ENCODE measurements at regions not wholly inside any gene's neighbourhood (a gene's known extent, or its start where the extent isn't known, plus 50 kb on each side); places are given as distances from the start of the nearest gene placed in this dataset.

DNA sequence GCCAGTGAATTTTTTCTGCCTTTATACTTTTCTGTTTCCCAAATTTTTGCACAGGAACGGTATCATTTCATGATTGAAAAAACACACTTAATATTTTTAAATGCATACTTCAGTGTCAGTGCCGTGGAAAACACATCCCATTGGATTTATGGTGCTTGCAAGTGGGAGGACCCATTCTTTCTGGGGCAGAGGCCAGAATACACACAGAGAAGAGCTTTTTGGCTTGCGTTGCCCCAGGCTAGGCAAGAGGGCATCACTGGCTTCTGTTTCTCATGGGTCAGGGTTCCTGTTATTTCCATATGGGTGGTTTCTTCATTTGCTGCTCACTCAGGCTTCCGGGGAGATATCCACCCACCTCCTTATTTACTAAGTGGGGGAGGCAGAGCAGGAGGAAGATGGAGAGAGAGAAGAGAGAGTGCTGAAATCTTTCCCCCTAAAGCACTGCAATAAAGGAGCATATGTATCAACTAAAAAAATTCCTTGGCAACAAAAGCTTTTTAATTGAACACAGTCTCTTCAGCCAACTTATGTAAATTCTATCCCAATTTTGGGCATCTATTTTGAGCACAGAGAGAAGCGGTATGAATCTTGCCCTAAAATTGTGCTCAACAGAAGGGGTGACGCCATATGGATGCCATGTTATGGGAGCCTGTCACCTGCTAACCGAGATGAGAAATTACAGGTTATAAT lies 66.0 kb upstream of the KIRREL3 start:
- DNase-seq (ENCODE audit: low spot score), result no peak

DNA sequence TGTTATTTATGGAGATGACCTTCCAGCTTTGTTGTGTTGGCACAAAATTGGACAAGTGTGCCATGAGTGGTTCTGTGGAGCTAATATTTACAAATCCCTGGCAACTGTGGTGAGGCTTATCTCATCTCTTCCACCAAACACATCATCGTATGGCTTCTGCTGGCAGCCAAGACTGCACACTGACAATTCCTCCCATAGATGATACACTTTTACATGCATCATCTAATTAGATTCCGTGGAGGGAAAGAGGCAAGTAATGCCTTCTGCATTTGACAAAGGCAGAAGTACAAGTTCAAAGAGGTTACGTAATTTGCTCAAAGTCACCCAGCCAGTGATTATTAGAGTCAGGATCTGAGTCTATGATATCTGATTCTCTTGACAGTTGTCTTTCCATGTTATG lies 62.7 kb upstream of the KIRREL3 start:
- no peak for DNase-seq (ENCODE audit: low spot score)

DNA sequence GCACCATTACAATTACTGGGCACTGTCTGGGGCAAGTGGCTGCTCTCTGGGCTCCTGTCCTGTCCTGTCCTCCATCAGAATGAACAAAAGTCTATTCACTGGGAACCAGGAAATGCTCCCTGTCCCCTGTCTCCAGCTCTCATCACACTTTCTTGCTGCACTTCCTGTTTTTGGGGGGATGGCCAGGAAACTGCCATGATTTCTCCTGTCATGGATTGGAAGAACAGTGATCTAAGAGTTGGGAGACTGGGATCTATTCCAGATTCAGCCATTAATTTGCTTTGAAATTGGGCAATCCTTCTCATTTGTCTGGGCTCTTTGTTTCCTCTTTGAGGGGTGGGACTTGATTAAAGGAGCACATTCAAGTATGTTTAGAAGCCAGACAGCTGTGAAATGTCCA lies 61.4 kb upstream of the KIRREL3 start:
- DNase-seq (ENCODE audit: low spot score), result no peak

DNA sequence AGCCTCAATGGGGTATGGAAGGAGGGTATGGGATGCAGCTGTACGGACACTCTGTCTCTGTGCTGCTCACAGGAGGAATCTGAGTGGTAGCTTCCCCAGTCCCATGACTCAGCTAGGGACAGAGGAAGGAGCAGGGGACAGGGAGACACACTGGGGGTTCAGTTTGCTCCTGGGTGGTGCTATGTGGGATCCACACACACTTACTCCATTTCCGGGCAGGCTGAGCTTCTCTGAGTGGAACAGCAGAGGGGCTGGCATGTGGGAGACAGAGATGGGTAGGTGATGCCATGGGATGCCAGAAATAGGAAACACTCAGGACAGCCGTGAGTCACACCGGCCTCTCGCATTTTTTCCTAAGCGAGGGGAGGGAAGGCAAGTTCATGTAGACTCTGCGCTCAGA lies 59.2 kb upstream of the KIRREL3 start:
- DNase-seq (ENCODE audit: low spot score), result no peak

DNA sequence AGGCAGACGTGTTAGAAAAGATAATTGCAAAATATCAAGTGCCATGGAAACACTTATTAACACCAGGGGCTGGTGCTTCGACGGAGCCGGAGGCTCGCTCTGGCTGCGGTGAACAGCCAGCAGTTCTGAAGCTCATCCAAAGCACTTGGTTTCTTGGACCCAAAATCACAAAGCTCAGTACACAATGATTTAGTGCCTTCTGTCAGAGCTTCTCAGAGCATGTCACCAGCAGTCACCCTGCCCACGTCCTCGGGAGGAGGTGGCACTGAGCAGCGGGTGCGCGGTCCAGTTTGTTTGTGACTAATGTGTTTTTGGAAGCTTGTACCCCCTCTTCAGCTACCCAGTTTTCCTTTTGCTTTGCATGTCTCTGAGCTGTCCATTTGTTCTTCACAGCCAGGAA lies 58.7 kb upstream of the KIRREL3 start:
- DNase-seq (ENCODE audit: low spot score), result no peak

DNA sequence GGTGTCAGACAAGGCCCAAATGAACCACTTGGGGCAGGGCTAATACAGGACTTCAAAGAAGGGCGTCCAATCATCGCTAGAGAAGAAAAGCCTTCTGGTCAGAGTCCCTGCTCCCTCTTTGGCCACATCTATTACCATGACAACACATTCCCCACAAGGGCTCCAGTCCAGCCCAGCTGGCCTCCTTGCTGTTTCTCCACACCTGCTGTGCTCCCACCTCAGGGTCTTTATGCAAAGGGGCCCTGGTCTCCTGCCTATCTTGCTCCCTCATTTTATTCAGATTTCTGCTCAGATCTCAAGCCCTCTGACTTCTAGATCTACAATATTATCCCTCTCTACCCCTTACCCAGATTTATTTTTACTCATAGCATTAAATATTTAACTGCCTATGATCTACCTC lies 58.0 kb upstream of the KIRREL3 start:
- no peak for DNase-seq (ENCODE audit: low spot score)

DNA sequence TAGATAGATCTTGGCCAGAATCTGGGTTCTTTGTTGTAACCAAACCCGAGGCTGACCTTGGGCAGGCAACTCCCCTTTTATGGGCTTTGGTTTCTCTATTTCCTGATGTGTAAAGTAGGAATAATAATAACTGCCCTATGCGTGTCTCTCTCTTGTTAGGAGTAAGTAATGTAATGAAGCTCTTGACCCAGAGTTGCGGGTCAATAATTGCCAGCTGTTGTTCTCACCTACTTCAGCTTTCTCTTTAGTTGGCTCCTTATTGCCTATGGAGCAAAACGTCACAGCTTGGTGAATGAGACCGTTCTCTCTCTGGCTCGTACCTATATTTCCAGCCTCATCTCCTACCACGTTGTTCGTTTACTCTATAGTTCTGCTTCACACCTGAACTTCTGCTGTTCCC lies 56.6 kb upstream of the KIRREL3 start:
- no peak for DNase-seq (ENCODE audit: low spot score)

DNA sequence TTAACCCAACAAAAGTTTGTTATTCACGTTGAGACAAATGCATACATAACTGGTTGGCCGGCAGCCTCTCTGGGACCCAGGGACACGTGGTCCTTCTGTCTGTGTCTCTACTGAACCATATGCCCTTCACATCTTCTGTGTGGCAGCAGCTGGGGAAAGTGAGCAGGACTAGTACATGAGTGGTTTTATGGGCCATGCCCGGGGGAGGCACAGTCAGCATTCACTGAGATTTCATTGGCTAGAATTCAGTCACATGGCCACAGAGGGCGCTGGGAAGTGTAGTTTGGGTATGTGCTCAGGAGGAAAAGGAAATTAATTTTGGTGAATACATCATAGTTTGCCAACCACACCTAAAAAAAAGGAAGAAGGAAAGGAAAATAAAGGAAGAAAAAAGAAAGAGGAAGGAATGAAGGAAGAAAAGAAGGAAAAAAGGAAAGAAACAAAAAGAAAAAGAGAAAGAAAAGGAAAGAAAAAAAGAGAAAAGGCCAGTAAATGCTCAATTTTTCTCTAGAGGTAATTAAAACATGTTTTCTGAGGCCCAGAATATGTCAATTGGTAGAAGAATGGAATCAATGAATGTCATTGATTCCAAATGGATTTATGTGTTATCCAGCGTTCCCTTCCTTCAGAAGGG lies 55.9 kb upstream of the KIRREL3 start:
- DNase-seq (ENCODE audit: low spot score), result no peak

DNA sequence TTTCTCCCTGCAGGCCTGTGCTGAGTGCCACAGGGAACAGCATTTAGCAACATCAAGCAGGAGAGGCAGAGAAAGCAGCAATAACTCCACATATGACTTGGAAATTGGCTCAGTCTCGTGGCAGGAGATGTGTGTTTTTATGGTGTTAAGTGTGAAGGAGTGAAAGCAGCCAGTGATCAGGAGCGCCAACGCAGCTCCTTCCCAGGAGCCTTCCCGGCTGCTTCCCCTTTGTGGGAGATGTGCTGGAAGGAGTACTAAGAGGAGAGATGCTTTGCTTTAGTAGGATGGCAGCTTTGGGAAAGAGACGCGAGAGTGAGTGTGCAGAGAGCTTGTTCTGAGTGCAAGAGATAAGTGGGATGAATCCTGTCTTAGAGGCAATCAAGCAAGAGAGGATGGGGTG lies 54.7 kb upstream of the KIRREL3 start:
- no peak for DNase-seq (ENCODE audit: low spot score)

DNA sequence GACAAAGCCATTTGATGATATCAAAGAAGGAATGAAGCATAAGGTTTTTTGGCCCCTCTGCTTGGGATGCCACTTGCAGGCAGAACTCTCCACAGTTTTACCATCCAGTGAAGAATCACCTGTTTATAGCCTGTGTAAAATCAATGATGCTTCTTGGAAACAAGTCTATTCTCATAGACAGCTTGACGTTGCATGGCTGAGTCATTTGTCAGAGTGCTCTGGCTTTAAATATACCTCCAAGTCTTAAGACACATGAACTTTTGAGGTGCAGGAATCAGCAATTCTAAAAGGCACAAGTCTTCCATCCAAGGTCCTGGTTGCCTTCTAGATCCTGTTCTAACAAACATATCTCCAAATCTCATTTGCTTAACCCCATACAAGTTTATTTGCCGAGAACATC lies 53.6 kb upstream of the KIRREL3 start:
- DNase-seq (ENCODE audit: low spot score), result no peak

DNA sequence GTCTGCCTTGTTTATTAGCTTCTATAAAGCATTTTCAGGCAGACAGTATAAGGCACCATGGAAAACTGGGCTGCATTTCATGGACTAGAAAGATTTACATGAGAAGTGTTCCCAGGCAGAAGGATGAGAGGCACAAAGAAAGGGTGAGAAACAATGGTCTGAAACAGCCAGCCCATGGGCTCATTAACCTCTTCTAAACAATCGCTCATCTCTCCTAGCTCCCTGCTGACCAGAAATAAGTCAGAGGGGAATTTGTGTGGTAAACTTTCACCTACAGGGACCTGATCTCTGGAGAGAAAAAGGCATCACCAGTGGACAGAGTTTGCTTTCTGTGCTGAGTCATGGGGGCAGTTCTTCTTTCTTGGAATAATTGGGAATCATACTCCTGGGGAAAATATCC lies 51.8 kb upstream of the KIRREL3 start:
- no peak for DNase-seq (ENCODE audit: low spot score)
